Effector memory CD8-positive, alpha-beta T cell (primary cell): ENCODE measurements at regions not wholly inside any gene's neighbourhood (a gene's known extent, or its start where the extent isn't known, plus 50 kb on each side); places are given as distances from the start of the nearest gene placed in this dataset.

Source experiments
- ATAC-seq: fragments of 150-1000 bp; cut with Tn5 transposase; replicated peaks from 2 replicates; pipeline ENCODE4 v1.10.0; 2021; ENCODE audit warnings: mild to moderate bottlenecking, moderate library complexity
- DNase-seq, 3 experiments: peaks; one replicate each; pipeline ENCODE4 v3.0.0; 2021
- H3K27ac Mint-ChIP-seq, 2 donors: one replicate each; pipeline ENCODE4 v1.8.0; 2022; ENCODE audit warnings: mild to moderate bottlenecking in 2 of 2, mixed read lengths in 2 of 2, moderate library complexity in 2 of 2
- H3K27me3 Mint-ChIP-seq, 2 donors: one replicate each; pipeline ENCODE4 v1.8.0; 2022; ENCODE audit warnings: mixed read lengths in 2 of 2
- H3K36me3 Mint-ChIP-seq: one replicate; pipeline ENCODE4 v1.8.0; 2022; ENCODE audit warnings: mild to moderate bottlenecking, moderate library complexity, mixed read lengths; ENCODE audit not compliant: insufficient read depth
- H3K4me1 Mint-ChIP-seq, 2 donors: one replicate each; pipeline ENCODE4 v1.8.0; 2022; ENCODE audit warnings: low read depth in 2 of 2, mixed read lengths in 2 of 2
- H3K4me3 Mint-ChIP-seq, 2 donors: one replicate each; pipeline ENCODE4 v1.8.0; 2022; ENCODE audit warnings: mild to moderate bottlenecking in 2 of 2, mixed read lengths in 2 of 2, moderate library complexity in 2 of 2
- H3K9me3 Mint-ChIP-seq, 2 donors: one replicate each; pipeline ENCODE4 v1.8.0; 2022; ENCODE audit warnings: mixed read lengths in 2 of 2

DNA sequence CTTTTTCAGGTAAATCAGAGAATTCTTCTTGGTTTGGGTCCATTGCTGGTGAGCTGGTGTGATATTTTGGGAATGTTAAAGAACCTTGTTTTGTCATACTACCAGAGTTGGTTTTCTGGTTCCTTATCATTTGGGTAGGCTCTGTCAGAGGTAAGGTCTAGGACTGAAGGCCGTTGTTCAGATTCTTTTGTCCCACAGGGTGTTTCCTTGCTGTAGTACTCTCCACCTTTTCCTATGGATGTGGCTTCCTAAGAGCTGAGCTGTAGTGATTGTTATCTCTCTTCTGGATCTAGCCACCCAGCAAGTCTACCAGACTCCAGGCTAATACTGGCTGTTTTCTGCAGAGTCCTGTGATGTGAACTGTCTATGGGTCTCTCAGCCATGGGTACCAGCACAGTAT, 367.5 kb upstream of the GATB start:
- DNase-seq (no peak), ATAC-seq (no peak)
- Mint-ChIP-seq H3K27ac (peak overlapping the region in 1 of 2 donors; percentile 59), H3K9me3 (peaks cover 2 to 23% of the 10 kb centered on the region in 2 donors), H3K4me3 (no peak overlapping the region), H3K36me3 (no peaks in the 10 kb centered on the region), H3K4me1 (peaks cover 9 to 23% of the 10 kb centered on the region in 2 donors), H3K27me3 (peaks cover 7 to 13% of the 10 kb centered on the region in 2 donors)

DNA sequence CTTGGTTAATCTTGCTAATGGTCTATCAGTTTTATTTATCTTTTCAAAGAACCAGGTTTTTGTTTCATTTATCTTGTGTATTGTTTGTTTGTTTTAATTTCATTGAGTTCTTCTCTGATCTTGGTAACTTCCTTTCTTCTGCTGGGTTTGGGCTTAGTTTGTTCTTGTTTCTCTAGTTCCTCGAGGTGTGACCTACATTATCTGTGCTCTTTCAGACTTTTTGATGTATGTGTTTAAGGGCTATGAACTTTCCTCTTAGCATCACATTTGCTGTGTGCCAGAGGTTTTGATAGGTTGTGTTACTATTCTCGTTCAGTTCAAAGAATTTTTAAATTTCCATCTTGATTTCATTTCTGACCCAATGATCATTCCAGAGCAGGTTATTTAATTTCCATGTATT, 365.4 kb upstream of the GATB start:
- Mint-ChIP-seq H3K9me3 (peaks cover 2 to 23% of the 10 kb centered on the region in 2 donors), H3K36me3 (no peaks in the 10 kb centered on the region), H3K4me3 (peak overlapping the region in 1 of 2 donors; percentile 4), H3K4me1 (peaks cover 9 to 23% of the 10 kb centered on the region in 2 donors), H3K27me3 (peaks cover 7% of the 10 kb centered on the region in 2 donors), H3K27ac (peak overlapping the region; percentile 59 to 83)
- DNase-seq (no peak), ATAC-seq (no peak)

DNA sequence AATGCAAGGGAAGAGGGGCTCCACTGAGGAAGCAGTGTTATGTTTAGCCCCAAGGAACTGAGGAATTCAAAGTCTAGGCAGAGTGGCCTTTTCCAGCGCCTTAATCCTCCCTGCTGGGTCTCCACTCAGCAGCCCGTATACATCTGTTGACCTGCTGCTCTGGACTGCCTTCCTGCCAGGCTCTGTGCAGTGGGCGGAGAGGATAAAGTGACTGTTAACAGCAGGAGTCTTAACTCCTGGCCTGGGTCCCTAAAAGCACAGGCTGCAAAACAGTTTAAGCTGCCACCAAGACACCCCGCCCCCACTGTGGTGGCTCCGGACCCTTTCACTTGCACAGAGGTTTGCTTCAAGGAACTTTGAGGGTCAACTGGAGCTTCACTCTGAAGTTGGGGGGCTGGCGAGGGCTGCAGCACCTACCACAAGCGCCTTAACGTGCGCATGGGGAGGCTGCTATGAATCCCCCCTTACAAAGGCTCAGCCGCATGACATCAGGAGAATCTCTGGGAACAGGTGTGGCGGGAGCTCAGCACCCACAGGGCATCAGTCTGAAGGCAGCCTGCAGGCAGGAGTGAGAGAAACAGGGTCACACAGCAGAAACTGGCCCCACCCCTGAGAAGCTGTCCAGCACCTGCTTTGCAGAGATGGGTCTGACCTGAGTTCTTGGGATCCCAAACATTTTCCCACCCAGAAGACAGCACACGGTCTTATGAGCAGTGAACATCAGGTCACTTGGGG, 358.2 kb upstream of the GATB start:
- peaks cover 36% of the 10 kb centered on the region in 2 donors for H3K4me1 Mint-ChIP-seq
- H3K27me3 Mint-ChIP-seq: no peaks in the 10 kb centered on the region
- H3K9me3 Mint-ChIP-seq: peaks cover 8 to 20% of the 10 kb centered on the region in 2 donors
- no peak overlapping the region for H3K4me3 Mint-ChIP-seq
- ATAC-seq (no peak), DNase-seq (no peak)
- H3K36me3 Mint-ChIP-seq: peaks cover 9% of the 10 kb centered on the region
- no peak overlapping the region for H3K27ac Mint-ChIP-seq

DNA sequence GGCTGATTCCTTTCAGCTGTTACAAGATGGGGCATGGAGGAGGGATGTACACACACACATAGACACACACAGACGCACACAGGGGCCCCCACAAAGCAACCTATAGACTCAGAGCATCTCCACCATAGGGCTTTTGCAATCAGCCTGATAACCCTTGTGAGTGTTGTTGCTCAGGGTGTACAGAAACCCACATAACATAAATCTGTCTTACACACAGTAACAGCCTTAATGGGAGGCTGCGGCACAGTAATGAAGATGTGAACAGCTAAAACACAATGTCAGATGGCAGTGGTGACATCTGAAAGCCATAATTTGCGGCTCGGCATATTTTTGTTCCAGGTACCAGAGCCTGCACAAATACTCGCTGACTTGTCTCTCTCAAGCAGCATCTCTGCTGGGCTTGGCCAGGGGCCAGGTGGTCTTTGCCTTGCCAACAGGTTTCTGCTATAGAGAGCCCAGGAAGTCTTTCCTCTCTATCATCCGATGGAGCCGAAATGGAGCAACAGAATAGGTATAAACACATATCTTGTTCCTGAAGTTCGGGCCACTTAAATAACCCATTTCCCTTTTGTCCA, 357.2 kb upstream of the GATB start:
- H3K27me3 Mint-ChIP-seq: no peaks in the 10 kb centered on the region
- peak overlapping the region in 1 of 2 donors; percentile 91 for H3K27ac Mint-ChIP-seq
- no peak for DNase-seq
- peaks cover 41 to 43% of the 10 kb centered on the region in 2 donors for H3K4me1 Mint-ChIP-seq
- peaks cover 8 to 15% of the 10 kb centered on the region in 2 donors for H3K9me3 Mint-ChIP-seq
- H3K4me3 Mint-ChIP-seq: no peak overlapping the region
- H3K36me3 Mint-ChIP-seq: peaks cover 9% of the 10 kb centered on the region
- ATAC-seq: no peak

DNA sequence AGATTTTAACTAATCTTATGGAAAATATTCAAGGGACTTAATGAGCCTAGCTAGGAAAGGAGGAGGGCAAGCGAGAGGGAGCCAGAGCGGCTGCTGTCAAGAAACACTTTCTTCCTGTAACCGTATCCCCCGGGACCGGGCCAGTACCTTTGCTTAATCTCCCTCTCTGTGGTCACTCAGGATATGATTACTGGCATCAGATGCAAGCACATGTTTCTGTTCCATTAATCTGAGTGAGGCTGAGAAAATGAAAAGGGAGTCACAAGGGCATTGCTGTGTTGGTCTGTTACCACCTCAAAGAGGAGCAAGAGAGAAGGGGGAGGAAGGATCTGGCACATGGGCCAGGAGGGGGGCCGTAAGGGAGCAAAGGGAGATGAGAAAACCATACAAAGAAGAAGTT, 356.7 kb upstream of the GATB start:
- Mint-ChIP-seq H3K4me1 (peaks cover 44 to 48% of the 10 kb centered on the region in 2 donors), H3K4me3 (peak overlapping the region in 1 of 2 donors; percentile 78), H3K36me3 (peaks cover 9% of the 10 kb centered on the region), H3K9me3 (peaks cover 8 to 15% of the 10 kb centered on the region in 2 donors), H3K27ac (peak overlapping the region in 1 of 2 donors; percentile 91), H3K27me3 (no peaks in the 10 kb centered on the region)
- ATAC-seq (no peak), DNase-seq (no peak)

DNA sequence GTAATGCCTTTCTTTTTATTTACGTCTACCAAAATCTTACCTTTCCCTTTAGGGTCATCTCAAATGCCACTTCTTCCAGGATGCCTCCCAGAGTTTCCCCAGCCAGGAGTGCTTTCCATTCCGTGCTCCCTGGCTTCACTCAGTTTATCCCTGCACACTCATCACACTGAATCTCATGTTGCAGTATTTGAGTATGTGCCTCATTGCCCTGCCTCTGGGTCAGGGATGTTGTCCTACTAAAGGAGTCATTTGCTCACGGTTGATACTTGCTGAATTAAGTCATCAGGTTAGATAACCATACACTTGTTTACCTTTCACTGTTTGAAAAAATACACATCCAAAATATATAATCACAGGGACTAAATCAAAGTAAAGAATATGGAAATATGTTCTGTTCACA, 356.2 kb upstream of the GATB start:
- Mint-ChIP-seq H3K9me3 (peaks cover 8 to 15% of the 10 kb centered on the region in 2 donors), H3K36me3 (peaks cover 9% of the 10 kb centered on the region), H3K4me1 (peaks cover 47 to 53% of the 10 kb centered on the region in 2 donors), H3K27ac (peak overlapping the region; percentile 91 to 92), H3K4me3 (peak overlapping the region; percentile 71 to 78), H3K27me3 (no peaks in the 10 kb centered on the region)
- DNase-seq (no peak), ATAC-seq (no peak)

DNA sequence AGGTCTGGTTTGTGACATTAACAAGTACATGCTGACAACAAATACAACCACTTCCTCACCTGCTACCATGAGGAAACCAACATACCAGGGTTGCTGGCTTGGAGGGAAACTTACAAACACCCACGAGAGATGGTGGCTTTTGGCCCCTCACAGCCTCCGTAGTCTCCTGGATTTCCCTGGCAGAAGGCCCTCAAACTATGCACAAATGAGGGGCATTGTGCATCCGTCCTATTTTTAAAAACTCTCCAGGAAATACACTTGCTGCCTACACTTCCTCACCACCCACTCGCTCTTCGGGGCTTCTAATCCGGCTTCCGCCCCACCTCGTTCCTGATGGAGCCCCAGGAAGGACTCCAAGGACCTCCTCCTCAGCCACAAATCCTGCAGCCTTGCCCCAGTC, 355.0 kb upstream of the GATB start:
- Mint-ChIP-seq H3K9me3 (peaks cover 8 to 15% of the 10 kb centered on the region in 2 donors), H3K27ac (peak overlapping the region; percentile 91 to 92), H3K4me3 (peak overlapping the region; percentile 71 to 78), H3K36me3 (peaks cover 9% of the 10 kb centered on the region), H3K27me3 (no peaks in the 10 kb centered on the region), H3K4me1 (peaks cover 49 to 56% of the 10 kb centered on the region in 2 donors)
- ATAC-seq (peak; percentile 84), DNase-seq (peak; percentile 38 to 48 (median 42))

DNA sequence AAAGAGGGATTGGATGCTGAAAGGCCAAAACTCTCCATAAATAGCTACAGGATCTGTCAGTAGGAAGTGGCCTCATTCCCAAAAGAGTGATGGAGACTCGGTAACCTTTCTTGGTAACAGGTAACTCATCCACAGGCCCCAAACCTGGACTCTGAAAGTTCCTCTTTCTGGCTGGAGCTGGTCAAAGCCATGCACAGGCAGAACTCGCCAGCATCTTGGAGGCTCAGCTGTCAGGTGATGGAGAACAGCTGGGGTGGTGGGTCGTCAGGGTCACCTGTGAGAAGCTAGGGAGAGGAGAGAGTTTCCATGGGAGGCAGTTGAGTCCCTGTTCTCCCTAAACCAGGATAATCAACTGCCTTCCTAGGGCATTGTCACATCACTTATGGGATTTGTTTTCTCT, 354.3 kb upstream of the GATB start:
- H3K36me3 Mint-ChIP-seq: peaks cover 9% of the 10 kb centered on the region
- peaks cover 49 to 59% of the 10 kb centered on the region in 2 donors for H3K4me1 Mint-ChIP-seq
- DNase-seq (no peak), ATAC-seq (no peak)
- peak overlapping the region; percentile 91 to 92 for H3K27ac Mint-ChIP-seq
- no peaks in the 10 kb centered on the region for H3K27me3 Mint-ChIP-seq
- peaks cover 8 to 15% of the 10 kb centered on the region in 2 donors for H3K9me3 Mint-ChIP-seq
- peak overlapping the region; percentile 71 to 78 for H3K4me3 Mint-ChIP-seq

DNA sequence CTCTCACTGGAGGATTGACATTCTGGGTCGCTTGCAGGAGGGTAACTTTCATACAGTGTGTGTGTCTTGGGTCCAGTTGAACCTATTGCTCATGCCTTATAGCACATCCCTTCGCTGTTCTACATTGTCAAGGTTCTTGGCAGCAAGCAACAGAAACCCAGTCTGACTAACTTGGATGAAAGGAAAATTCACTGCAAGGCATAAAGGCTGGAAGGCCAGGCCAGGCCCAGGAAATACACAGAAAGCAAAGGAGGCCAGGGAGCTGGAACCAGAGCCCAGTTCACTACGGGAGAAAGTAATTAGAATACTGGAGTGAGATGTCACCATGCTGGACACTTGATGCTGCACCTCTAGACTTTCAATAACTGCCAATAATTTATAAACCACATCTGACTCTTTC, 353.8 kb upstream of the GATB start:
- Mint-ChIP-seq H3K4me3 (no peak overlapping the region), H3K4me1 (peaks cover 51 to 63% of the 10 kb centered on the region in 2 donors), H3K27ac (peak overlapping the region; percentile 91 to 92), H3K9me3 (peaks cover 8 to 15% of the 10 kb centered on the region in 2 donors), H3K36me3 (peaks cover 9% of the 10 kb centered on the region), H3K27me3 (no peaks in the 10 kb centered on the region)
- no peak for ATAC-seq
- DNase-seq: no peak

DNA sequence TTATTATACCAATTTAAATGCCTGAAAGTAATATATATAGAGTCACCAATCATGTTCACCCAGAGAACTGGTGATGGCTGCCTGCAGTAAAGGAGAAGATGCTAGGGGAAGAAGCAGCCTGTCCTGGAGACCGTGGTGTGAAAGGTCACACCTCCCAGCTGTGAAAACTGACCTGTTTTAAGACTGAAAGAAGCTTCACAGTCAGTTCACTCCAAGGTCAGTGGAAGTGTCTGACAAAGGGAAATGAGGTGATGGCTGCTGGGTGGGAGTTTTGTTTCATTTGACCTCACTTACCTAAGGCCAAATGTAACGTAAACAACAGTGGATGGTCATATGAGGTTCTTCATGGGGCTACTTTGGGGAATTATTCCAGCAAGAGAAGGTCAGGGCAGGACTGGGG, 352.1 kb upstream of the GATB start:
- Mint-ChIP-seq H3K4me3 (peak overlapping the region in 1 of 2 donors; percentile 4), H3K4me1 (peaks cover 62 to 72% of the 10 kb centered on the region in 2 donors), H3K36me3 (peaks cover 9% of the 10 kb centered on the region), H3K27ac (peak overlapping the region; percentile 91 to 92), H3K9me3 (peaks cover 8 to 15% of the 10 kb centered on the region in 2 donors), H3K27me3 (no peaks in the 10 kb centered on the region)
- ATAC-seq (peak; percentile 67), DNase-seq (no peak)

DNA sequence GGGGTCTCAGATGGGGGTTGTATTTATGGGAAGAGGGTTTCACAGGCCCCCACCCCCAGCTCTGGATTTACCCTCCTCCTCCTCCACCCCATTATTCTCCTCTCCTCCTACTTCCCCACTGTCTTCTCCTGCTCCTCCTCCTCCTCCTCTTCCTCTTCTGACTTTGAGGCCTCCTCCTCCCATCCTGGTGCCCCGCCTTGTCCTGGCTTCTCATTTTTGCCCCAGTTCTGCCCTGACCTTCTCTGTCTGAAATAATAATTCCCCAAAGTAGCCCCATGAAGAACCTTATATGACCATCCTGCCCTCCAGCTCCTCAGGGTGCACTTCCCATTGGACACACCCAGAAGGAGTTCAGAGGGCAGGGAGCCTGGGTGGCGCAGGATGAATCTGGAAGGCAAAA, 351.4 kb upstream of the GATB start:
- Mint-ChIP-seq H3K9me3 (peaks cover 8 to 14% of the 10 kb centered on the region in 2 donors), H3K27me3 (no peaks in the 10 kb centered on the region), H3K27ac (peak overlapping the region; percentile 91 to 92), H3K4me3 (no peak overlapping the region), H3K36me3 (peaks cover 9% of the 10 kb centered on the region), H3K4me1 (peaks cover 61 to 73% of the 10 kb centered on the region in 2 donors)
- ATAC-seq (no peak), DNase-seq (no peak)

DNA sequence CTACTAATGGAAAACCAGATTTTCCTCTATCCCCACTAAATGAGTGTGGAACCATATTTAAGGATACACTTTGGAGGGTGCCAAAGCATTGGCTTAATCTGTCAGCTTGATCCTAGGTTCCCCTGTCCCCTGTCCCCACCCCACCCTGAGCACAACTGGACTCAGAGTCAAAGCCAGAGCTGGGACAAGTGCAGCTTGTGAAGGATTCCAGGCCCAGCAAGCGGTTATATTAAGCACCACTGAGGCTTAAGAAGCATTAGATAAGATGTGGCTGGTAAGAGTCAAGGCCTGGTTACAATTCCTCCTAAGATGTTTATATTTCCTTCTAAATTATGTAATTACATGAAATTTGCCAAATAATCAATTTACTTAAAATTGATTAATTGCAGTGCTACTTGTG, 350.0 kb upstream of the GATB start:
- DNase-seq: no peak
- Mint-ChIP-seq H3K36me3 (peaks cover 1% of the 10 kb centered on the region), H3K4me1 (peaks cover 58 to 70% of the 10 kb centered on the region in 2 donors), H3K27me3 (no peaks in the 10 kb centered on the region), H3K9me3 (no peaks in the 10 kb centered on the region), H3K4me3 (no peak overlapping the region), H3K27ac (no peak overlapping the region)
- no peak for ATAC-seq

DNA sequence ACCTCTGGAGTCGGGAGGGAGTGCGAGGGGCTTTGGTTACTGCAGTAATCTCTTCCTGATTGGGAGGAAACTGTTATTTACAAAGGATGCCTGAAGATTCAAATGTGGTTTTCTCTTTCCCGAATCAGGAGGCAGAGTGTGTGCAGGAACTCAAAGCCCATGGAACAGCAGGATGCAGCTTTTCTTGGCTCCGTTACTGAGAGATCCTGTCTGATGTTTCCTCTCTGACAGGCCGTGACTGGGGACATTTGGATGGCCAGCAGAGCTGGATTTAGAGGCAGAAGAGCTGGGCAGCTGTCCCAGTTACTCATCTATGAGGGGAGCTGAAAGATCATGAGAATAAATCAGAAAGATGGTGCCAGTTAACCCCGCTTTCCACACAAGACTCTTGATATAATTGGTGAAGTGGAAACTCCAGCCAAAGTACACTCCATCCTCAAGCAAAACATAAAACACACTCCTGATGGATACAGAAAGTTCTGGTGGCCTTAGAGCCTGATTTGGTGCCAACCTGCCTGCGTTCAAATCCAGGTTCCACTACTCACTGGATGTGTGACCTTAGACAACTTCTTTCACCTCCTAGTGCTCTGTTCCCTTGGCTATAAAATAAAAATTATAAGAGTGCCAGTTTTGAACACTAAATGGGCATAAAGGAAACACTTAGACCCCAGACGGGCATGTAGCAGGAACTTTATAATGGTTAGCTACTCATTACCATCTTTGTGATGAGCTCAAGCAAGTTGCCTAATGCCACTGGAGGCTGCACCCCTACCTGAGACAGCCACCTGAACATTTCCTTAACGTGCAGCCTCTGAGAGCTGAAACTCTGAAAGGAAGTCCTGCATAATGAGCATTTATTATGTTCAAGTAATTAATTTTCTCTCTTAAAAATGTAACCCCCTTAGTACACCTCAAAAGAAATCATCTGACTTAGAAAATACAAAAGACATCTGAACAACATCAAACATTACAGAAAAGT, 349.0 kb upstream of the GATB start:
- ATAC-seq (no peak), DNase-seq (no peak)
- Mint-ChIP-seq H3K4me1 (peaks cover 55 to 60% of the 10 kb centered on the region in 2 donors), H3K4me3 (peak overlapping the region in 1 of 2 donors; percentile 35), H3K9me3 (no peaks in the 10 kb centered on the region), H3K36me3 (no peaks in the 10 kb centered on the region), H3K27ac (peak overlapping the region in 1 of 2 donors; percentile 46), H3K27me3 (no peaks in the 10 kb centered on the region)
